ENCODE measurements at regions not wholly inside any gene's neighbourhood (a gene's known extent, or its start where the extent isn't known, plus 50 kb on each side); places are given as distances from the start of the nearest gene placed in this dataset.

- TF ChIP-seq CTCF (IDR thresholded peaks at IDR 0.05) (no peak), POLR2AphosphoS5 (IDR thresholded peaks at IDR 0.05) (no peak), POLR2A (IDR thresholded peaks at IDR 0.05) (no peak)
These were observed 235.1 kb upstream of the MIR17HG start for GRCh38 chr13:91112201-91112923.
